ENCODE measurements at regions not wholly inside any gene's neighbourhood (a gene's known extent, or its start where the extent isn't known, plus 50 kb on each side); places are given as distances from the start of the nearest gene placed in this dataset.

DNA sequence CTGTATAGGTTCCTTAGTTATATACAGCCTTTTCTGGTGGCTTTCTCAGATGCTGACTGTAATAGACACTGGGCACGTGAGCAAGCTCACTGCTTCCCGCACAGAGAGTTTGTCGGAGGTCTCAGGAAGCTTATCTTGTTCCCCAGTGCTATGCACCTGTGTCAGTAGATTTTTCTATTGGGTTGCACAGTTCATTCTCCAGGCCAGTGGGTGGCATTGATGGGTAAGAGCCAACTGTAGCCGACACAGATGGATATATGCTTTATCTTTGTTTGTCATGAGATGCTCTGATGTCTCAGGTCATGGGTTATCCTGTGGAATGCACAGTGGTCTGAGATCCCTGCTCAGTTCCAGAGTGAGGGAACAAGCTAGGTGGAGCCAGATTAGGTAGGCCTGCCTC, 293.0 kb downstream of the GRB14 start:
- TF ChIP-seq, protein P1, sequence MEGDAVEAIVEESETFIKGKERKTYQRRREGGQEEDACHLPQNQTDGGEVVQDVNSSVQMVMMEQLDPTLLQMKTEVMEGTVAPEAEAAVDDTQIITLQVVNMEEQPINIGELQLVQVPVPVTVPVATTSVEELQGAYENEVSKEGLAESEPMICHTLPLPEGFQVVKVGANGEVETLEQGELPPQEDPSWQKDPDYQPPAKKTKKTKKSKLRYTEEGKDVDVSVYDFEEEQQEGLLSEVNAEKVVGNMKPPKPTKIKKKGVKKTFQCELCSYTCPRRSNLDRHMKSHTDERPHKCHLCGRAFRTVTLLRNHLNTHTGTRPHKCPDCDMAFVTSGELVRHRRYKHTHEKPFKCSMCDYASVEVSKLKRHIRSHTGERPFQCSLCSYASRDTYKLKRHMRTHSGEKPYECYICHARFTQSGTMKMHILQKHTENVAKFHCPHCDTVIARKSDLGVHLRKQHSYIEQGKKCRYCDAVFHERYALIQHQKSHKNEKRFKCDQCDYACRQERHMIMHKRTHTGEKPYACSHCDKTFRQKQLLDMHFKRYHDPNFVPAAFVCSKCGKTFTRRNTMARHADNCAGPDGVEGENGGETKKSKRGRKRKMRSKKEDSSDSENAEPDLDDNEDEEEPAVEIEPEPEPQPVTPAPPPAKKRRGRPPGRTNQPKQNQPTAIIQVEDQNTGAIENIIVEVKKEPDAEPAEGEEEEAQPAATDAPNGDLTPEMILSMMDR (IDR thresholded peaks at IDR 0.05): no peak
- TF ChIP-seq POLR2A (IDR thresholded peaks at IDR 0.05): no peak

All from testis (tissue), 2 donors.